GM23338 (cell line): ENCODE measurements at regions not wholly inside any gene's neighbourhood (a gene's known extent, or its start where the extent isn't known, plus 50 kb on each side); places are given as distances from the start of the nearest gene placed in this dataset.

Experiments used
- ATAC-seq: fragments of 200-7000 bp; cut with Tn5 transposase; 3 replicates; pipeline ENCODE4 v1.9.1; 2020
- DNase-seq: peaks from one replicate; pipeline ENCODE4 v3.0.0-alpha.2; 2015; ENCODE audit warnings: low spot score
- H2AFZ ChIP-seq: fragments of 200-600 bp; sonication (generic); 2 replicates; pipeline ENCODE4 v1.8.0; 2016; ENCODE audit warnings: antibody characterized with exemption, mild to moderate bottlenecking, moderate library complexity
- H3F3A ChIP-seq: fragments of 200-600 bp; sonication (generic); replicated peaks from 2 replicates; pipeline ENCODE4 v1.8.0; 2017; ENCODE audit warnings: antibody characterized with exemption, mixed run types, low read depth
- H3K27ac ChIP-seq: fragments of 200-600 bp; sonication (generic); 2 replicates; pipeline ENCODE4 v1.6.1; 2016; ENCODE audit warnings: low read depth
- H3K27me3 ChIP-seq: fragments of 200-600 bp; sonication (generic); 2 replicates; pipeline ENCODE4 v1.8.0; 2016; ENCODE audit warnings: mild to moderate bottlenecking, mixed run types, moderate library complexity; ENCODE audit not compliant: insufficient read depth
- H3K36me3 ChIP-seq: fragments of 200-600 bp; sonication (generic); 2 replicates; pipeline ENCODE4 v1.8.0; 2016; ENCODE audit warnings: mild to moderate bottlenecking; ENCODE audit not compliant: insufficient read depth
- H3K4me1 ChIP-seq: fragments of 200-600 bp; sonication (generic); 2 replicates; pipeline ENCODE4 v1.8.0; 2016; ENCODE audit warnings: mild to moderate bottlenecking, moderate library complexity; ENCODE audit not compliant: insufficient read depth
- H3K4me2 ChIP-seq: fragments of 200-600 bp; sonication (generic); 2 replicates; pipeline ENCODE4 v1.7.1; 2017; ENCODE audit warnings: mixed run types
- H3K4me3 ChIP-seq: fragments of 200-600 bp; sonication (generic); 2 replicates; pipeline ENCODE4 v1.6.1; 2016; ENCODE audit warnings: mixed run types
- H3K79me2 ChIP-seq: fragments of 200-600 bp; sonication (generic); replicated peaks from 2 replicates; pipeline ENCODE4 v1.8.0; 2017; ENCODE audit warnings: mild to moderate bottlenecking; ENCODE audit not compliant: insufficient read depth
- H3K9me2 ChIP-seq: fragments of 200-600 bp; sonication (generic); 2 replicates; pipeline ENCODE4 v1.8.0; 2017; ENCODE audit not compliant: insufficient read depth
- H4K20me1 ChIP-seq: fragments of 200-600 bp; sonication (generic); replicated peaks from 2 replicates; pipeline ENCODE4 v1.8.0; 2017; ENCODE audit warnings: mild to moderate bottlenecking; ENCODE audit not compliant: insufficient read depth
- H3K27ac Mint-ChIP-seq: 2 replicates; pipeline ENCODE4 v1.8.0; 2020; ENCODE audit warnings: inconsistent platforms, mild to moderate bottlenecking, moderate library complexity, mixed read lengths
- H3K27me3 Mint-ChIP-seq: 3 replicates; pipeline ENCODE4 v1.8.0; 2022; ENCODE audit warnings: low read depth, mild to moderate bottlenecking, moderate library complexity, mixed read lengths, inconsistent platforms; ENCODE audit not compliant: insufficient read depth, poor library complexity
- H3K36me3 Mint-ChIP-seq: 3 replicates; pipeline ENCODE4 v1.8.0; 2021; ENCODE audit warnings: low read depth, mild to moderate bottlenecking, inconsistent platforms, moderate library complexity, mixed read lengths
- H3K4me1 Mint-ChIP-seq: 3 replicates; pipeline ENCODE4 v1.8.0; 2020; ENCODE audit warnings: mild to moderate bottlenecking, inconsistent platforms, mixed read lengths
- H3K4me3 Mint-ChIP-seq: 3 replicates; pipeline ENCODE4 v1.8.0; 2021; ENCODE audit warnings: moderate library complexity, mild to moderate bottlenecking, inconsistent platforms, mixed read lengths
- H3K9me3 Mint-ChIP-seq: 3 replicates; pipeline ENCODE4 v1.8.0; 2020; ENCODE audit warnings: moderate library complexity, mild to moderate bottlenecking, inconsistent platforms, mixed read lengths
- EZH2 ChIP-seq: fragments of 200-600 bp; sonication (generic); IDR thresholded peaks from one replicate; pipeline ENCODE4 v1.8.0; 2017; ENCODE audit warnings: antibody characterized with exemption, mild to moderate bottlenecking, low read depth; ENCODE audit not compliant: unreplicated experiment
- NANOG ChIP-seq: IDR thresholded peaks from 2 replicates; pipeline ENCODE4 v1.6.1; 2016; ENCODE audit warnings: antibody characterized with exemption, borderline replicate concordance
- POLR2AphosphoS5 ChIP-seq: IDR thresholded peaks from 2 replicates; pipeline ENCODE4 v1.6.1; 2016; ENCODE audit warnings: antibody characterized with exemption, low read depth
- STAT1 ChIP-seq: IDR thresholded peaks from one replicate; pipeline ENCODE4 v1.6.1; 2016; ENCODE audit warnings: antibody characterized with exemption; ENCODE audit not compliant: unreplicated experiment
- TF ChIP-seq, protein P1 (sequence below): fragments of 250-450 bp; sonication (Bioruptor Pico); IDR thresholded peaks from 2 replicates; pipeline ENCODE4 v1.5.0; 2020; ENCODE audit warnings: mild to moderate bottlenecking, moderate library complexity
- TF ChIP-seq, protein P2 (sequence below): IDR thresholded peaks from 2 replicates; pipeline ENCODE4 v1.6.1; 2016; ENCODE audit warnings: antibody characterized with exemption
- TF ChIP-seq, protein P3 (sequence below), 2 experiments: fragments of 200-600 bp in 1 of 2; sonication (generic) in 1 of 2; conservative IDR thresholded peaks; 2 replicates each; pipeline versions ENCODE4 v1.5.1 to v1.6.1; 2016 to 2017; ENCODE audit warnings: antibody characterized with exemption in 2 of 2, low read depth in 2 of 2, mild to moderate bottlenecking in 2 of 2, moderate library complexity in 1 of 2

DNA sequence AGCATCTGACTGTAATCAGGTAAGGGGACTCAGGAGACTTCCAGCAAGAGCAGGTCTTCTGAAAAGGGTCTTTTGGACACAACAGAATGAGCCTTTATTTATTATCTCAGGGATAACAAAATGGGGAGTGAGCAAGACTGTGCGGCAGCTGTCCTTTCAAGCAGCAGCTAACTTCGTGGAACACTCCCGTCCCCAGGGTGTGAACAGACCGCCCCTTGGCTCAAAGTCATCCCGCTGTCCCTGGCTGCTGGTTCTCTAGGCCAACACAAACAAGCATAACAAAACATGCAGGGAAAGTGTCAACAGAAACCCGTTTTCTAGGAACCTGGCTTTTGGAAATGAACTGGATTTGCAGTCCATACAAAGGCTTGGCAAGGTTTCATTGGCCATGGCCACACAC lies 787.9 kb upstream of the FANCL start (continued):
- TF ChIP-seq, protein P1, sequence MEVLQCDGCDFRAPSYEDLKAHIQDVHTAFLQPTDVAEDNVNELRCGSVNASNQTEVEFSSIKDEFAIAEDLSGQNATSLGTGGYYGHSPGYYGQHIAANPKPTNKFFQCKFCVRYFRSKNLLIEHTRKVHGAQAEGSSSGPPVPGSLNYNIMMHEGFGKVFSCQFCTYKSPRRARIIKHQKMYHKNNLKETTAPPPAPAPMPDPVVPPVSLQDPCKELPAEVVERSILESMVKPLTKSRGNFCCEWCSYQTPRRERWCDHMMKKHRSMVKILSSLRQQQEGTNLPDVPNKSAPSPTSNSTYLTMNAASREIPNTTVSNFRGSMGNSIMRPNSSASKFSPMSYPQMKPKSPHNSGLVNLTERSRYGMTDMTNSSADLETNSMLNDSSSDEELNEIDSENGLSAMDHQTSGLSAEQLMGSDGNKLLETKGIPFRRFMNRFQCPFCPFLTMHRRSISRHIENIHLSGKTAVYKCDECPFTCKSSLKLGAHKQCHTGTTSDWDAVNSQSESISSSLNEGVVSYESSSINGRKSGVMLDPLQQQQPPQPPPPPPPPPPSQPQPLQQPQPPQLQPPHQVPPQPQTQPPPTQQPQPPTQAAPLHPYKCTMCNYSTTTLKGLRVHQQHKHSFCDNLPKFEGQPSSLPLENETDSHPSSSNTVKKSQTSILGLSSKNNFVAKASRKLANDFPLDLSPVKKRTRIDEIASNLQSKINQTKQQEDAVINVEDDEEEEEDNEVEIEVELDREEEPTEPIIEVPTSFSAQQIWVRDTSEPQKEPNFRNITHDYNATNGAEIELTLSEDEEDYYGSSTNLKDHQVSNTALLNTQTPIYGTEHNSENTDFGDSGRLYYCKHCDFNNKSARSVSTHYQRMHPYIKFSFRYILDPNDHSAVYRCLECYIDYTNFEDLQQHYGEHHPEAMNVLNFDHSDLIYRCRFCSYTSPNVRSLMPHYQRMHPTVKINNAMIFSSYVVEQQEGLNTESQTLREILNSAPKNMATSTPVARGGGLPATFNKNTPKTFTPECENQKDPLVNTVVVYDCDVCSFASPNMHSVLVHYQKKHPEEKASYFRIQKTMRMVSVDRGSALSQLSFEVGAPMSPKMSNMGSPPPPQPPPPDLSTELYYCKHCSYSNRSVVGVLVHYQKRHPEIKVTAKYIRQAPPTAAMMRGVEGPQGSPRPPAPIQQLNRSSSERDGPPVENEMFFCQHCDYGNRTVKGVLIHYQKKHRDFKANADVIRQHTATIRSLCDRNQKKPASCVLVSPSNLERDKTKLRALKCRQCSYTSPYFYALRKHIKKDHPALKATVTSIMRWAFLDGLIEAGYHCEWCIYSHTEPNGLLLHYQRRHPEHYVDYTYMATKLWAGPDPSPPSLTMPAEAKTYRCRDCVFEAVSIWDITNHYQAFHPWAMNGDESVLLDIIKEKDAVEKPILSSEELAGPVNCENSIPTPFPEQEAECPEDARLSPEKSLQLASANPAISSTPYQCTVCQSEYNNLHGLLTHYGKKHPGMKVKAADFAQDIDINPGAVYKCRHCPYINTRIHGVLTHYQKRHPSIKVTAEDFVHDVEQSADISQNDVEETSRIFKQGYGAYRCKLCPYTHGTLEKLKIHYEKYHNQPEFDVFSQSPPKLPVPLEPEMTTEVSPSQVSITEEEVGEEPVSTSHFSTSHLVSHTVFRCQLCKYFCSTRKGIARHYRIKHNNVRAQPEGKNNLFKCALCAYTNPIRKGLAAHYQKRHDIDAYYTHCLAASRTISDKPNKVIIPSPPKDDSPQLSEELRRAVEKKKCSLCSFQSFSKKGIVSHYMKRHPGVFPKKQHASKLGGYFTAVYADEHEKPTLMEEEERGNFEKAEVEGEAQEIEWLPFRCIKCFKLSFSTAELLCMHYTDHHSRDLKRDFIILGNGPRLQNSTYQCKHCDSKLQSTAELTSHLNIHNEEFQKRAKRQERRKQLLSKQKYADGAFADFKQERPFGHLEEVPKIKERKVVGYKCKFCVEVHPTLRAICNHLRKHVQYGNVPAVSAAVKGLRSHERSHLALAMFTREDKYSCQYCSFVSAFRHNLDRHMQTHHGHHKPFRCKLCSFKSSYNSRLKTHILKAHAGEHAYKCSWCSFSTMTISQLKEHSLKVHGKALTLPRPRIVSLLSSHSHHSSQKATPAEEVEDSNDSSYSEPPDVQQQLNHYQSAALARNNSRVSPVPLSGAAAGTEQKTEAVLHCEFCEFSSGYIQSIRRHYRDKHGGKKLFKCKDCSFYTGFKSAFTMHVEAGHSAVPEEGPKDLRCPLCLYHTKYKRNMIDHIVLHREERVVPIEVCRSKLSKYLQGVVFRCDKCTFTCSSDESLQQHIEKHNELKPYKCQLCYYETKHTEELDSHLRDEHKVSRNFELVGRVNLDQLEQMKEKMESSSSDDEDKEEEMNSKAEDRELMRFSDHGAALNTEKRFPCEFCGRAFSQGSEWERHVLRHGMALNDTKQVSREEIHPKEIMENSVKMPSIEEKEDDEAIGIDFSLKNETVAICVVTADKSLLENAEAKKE (CRISPR knock-in tag) = no peak

DNA sequence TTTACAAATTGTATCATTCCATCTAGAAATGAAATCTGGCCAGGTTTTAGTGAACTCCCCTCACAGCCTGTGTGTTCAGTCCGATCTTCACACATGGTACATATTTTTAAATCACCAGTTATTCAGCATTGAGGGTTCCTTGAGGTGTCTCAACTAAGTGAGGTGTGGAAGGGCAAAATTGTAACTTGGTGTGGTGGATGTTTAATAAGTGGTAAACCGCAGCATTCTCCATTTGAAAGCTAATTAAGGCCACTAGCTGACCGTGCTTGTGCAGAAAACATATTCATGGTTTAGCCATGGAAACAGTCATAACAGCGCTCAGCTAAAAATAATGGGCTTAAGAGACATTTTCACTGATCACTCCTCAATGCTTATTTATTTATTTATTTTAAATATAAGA lies 786.2 kb upstream of the FANCL start:
- no peaks in the 10 kb centered on the region for H3K4me1 ChIP-seq
- H3K36me3 ChIP-seq = no peaks in the 10 kb centered on the region
- no peak overlapping the region for H2AFZ ChIP-seq
- no peaks in the 10 kb centered on the region for H3K79me2 ChIP-seq
- Mint-ChIP-seq H3K27me3 (no peaks in the 10 kb centered on the region), H3K36me3 (no peaks in the 10 kb centered on the region), H3K4me3 (no peak overlapping the region), H3K27ac (no peak overlapping the region), H3K9me3 (no peaks in the 10 kb centered on the region; the same call in 2 of the 3 replicates), H3K4me1 (no peaks in the 10 kb centered on the region)
- H3K27ac ChIP-seq = no peak overlapping the region
- H3K9me2 ChIP-seq = no peaks in the 10 kb centered on the region; the same call in 1 of the 2 replicates
- no peaks in the 10 kb centered on the region for H4K20me1 ChIP-seq
- no peak for ATAC-seq
- no peak overlapping the region for H3K4me3 ChIP-seq
- no peaks in the 10 kb centered on the region for H3F3A ChIP-seq
- H3K4me2 ChIP-seq = no peak overlapping the region
- DNase-seq = no peak
- H3K27me3 ChIP-seq = no peaks in the 10 kb centered on the region
- no peak for TF ChIP-seq NANOG
- no peak for TF ChIP-seq POLR2AphosphoS5
- TF ChIP-seq, protein P1 (CRISPR knock-in tag) = no peak
- TF ChIP-seq, protein P2, sequence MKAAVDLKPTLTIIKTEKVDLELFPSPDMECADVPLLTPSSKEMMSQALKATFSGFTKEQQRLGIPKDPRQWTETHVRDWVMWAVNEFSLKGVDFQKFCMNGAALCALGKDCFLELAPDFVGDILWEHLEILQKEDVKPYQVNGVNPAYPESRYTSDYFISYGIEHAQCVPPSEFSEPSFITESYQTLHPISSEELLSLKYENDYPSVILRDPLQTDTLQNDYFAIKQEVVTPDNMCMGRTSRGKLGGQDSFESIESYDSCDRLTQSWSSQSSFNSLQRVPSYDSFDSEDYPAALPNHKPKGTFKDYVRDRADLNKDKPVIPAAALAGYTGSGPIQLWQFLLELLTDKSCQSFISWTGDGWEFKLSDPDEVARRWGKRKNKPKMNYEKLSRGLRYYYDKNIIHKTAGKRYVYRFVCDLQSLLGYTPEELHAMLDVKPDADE = no peak
- TF ChIP-seq STAT1 = no peak
- TF ChIP-seq, protein P3, sequence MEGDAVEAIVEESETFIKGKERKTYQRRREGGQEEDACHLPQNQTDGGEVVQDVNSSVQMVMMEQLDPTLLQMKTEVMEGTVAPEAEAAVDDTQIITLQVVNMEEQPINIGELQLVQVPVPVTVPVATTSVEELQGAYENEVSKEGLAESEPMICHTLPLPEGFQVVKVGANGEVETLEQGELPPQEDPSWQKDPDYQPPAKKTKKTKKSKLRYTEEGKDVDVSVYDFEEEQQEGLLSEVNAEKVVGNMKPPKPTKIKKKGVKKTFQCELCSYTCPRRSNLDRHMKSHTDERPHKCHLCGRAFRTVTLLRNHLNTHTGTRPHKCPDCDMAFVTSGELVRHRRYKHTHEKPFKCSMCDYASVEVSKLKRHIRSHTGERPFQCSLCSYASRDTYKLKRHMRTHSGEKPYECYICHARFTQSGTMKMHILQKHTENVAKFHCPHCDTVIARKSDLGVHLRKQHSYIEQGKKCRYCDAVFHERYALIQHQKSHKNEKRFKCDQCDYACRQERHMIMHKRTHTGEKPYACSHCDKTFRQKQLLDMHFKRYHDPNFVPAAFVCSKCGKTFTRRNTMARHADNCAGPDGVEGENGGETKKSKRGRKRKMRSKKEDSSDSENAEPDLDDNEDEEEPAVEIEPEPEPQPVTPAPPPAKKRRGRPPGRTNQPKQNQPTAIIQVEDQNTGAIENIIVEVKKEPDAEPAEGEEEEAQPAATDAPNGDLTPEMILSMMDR (conservative IDR thresholded peaks at IDR 0.05; ENCODE audit: low read depth in 2 of 2) = no peak
- TF ChIP-seq EZH2 = no peak
